HuH-7 (cell line): ENCODE measurements at regions not wholly inside any gene's neighbourhood (a gene's known extent, or its start where the extent isn't known, plus 50 kb on each side); places are given as distances from the start of the nearest gene placed in this dataset.

Experiments used
- DNase-seq: peaks from one replicate; pipeline ENCODE4 v3.0.0; 2011; ENCODE audit warnings: low spot score

GRCh38 chr4:75110061-75110460 lies 177.1 kb downstream of the PARM1 start:
- no peak for DNase-seq

- no peak for DNase-seq
Measured at GRCh38 chr4:75107755-75108612, 175.1 kb downstream of the PARM1 start.

DNA sequence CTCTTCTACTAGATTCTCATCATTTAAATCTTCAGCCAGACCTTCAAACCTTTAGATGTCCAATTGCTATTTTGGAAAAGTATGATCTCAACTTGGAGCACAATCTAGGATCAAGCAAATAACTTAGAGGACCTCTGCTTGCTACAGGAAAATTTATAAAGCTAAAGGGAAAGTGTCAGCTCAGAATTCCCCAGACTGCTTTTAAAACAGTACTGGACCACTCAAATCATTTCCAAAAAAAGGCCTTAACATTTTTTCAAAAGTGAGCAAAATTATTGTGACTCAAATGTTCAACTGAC lies 169.8 kb downstream of the PARM1 start:
- no peak for DNase-seq

DNA sequence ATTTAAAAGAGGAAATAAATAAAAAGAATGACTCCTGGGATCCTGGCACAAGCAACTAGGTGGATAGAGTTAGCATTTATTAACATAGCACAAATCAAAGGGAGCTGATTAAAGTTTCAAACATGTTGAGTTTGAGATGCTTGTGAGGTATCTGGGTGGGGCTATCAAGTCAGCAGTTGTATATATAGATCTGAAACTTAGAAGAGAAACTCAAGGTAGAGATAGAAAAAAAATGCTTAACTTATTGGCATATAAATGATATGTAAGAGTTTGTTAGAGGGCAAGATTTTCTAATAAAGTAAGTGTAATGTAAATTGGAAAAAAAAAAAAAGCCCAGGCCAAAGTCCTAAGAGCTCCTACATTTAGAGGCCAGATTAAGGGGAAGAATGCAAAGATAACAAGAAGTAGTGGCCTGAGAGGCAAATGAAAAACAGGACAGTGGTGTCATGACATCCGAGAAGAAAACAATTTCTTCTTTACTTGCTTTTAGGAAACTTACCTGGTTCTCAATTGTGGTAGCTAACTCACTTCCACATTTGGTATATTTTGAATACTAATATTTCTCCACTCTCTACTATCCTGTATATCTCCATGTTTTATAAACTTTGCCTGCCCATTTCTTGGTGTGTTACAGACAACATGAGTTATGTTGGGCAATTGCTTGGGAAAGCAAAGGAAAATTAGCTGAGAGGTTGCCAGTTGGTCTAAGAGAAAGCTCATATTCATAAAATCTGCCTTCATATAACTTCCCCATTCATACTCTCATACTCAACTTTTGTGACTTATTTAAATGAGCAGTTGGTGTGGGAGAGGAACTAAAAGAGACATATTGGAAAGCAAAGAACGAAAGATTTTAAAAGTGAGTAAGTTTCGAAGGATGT lies 169.2 kb downstream of the PARM1 start:
- no peak for DNase-seq
